HepG2 (cell line): ENCODE measurements at regions not wholly inside any gene's neighbourhood (a gene's known extent, or its start where the extent isn't known, plus 50 kb on each side); places are given as distances from the start of the nearest gene placed in this dataset.

Experiments
- ATAD3A ChIP-seq: sonication (generic); formaldehyde crosslinking; IDR thresholded peaks from 2 replicates; pipeline ENCODE4 v1.4.0; 2020; ENCODE audit warnings: missing genetic modification reagents
- ATF7 ChIP-seq, 2 experiments: fragments of 450-650 bp in 1 of 2; sonication (generic) in 1 of 2; formaldehyde crosslinking in 1 of 2; IDR thresholded peaks; 2 replicates each; pipeline versions ENCODE4 v1.4.0 to v1.6.1; 2016 to 2020; ENCODE audit warnings: antibody characterized with exemption in 1 of 2, mild to moderate bottlenecking in 1 of 2, missing genetic modification reagents in 1 of 2
- IKZF5 ChIP-seq: IDR thresholded peaks from 2 replicates; pipeline ENCODE4 v1.6.1; 2018; ENCODE audit warnings: missing genetic modification reagents, mild to moderate bottlenecking, missing compliant biosample characterization
- IRF2 ChIP-seq: IDR thresholded peaks from 2 replicates; pipeline ENCODE4 v1.6.1; 2018; ENCODE audit warnings: missing genetic modification reagents, missing compliant biosample characterization
- KDM5B ChIP-seq: sonication (generic); formaldehyde crosslinking; IDR thresholded peaks from 2 replicates; pipeline ENCODE4 v1.4.0; 2020; ENCODE audit warnings: missing genetic modification reagents, mild to moderate bottlenecking, borderline replicate concordance
- KLF6 ChIP-seq: IDR thresholded peaks from 2 replicates; pipeline ENCODE4 v1.8.0; 2016; ENCODE audit warnings: missing biosample characterization, missing genetic modification reagents
- MAFF ChIP-seq: IDR thresholded peaks from 2 replicates; pipeline ENCODE4 v1.6.1; 2011; ENCODE audit warnings: low read depth, low read length, improper control_type of control experiment
- MAX ChIP-seq: IDR thresholded peaks from 2 replicates; pipeline ENCODE4 v1.6.1; 2012; ENCODE audit warnings: inconsistent platforms
- MTF2 ChIP-seq: sonication (generic); formaldehyde crosslinking; IDR thresholded peaks from 2 replicates; pipeline ENCODE4 v1.5.0; 2020; ENCODE audit warnings: missing genetic modification reagents, borderline replicate concordance
- MYNN ChIP-seq: sonication (generic); formaldehyde crosslinking; IDR thresholded peaks from 2 replicates; pipeline ENCODE4 v1.4.0; 2020; ENCODE audit warnings: mild to moderate bottlenecking, low read depth, missing genetic modification reagents
- NCOR1 ChIP-seq: fragments of 200-600 bp; sonication (generic); IDR thresholded peaks from 2 replicates; pipeline ENCODE4 v1.7.0; 2017; ENCODE audit warnings: antibody characterized with exemption, low read length, borderline replicate concordance
- NR3C1 ChIP-seq: sonication (generic); formaldehyde crosslinking; IDR thresholded peaks from 2 replicates; pipeline ENCODE4 v1.4.0; 2020; ENCODE audit warnings: missing genetic modification reagents
- PBX3 ChIP-seq: sonication (generic); formaldehyde crosslinking; IDR thresholded peaks from 2 replicates; pipeline ENCODE4 v1.8.1; 2023; ENCODE audit warnings: missing genetic modification reagents, inconsistent platforms, borderline replicate concordance
- PPARG ChIP-seq: conservative IDR thresholded peaks from 2 replicates; pipeline ENCODE4 v1.6.1; 2016; ENCODE audit warnings: missing biosample characterization, missing genetic modification reagents
- RBM39 ChIP-seq: fragments of 200-400 bp; formaldehyde crosslinking; IDR thresholded peaks from one replicate; pipeline ENCODE4 v1.6.1; 2018; ENCODE audit warnings: antibody characterized with exemption, mild to moderate bottlenecking, low read depth, low read length; ENCODE audit not compliant: poor library complexity, severe bottlenecking
- TBX2 ChIP-seq: sonication (generic); formaldehyde crosslinking; IDR thresholded peaks from 2 replicates; pipeline ENCODE4 v1.5.0; 2020; ENCODE audit warnings: missing genetic modification reagents, mild to moderate bottlenecking, borderline replicate concordance
- TEAD2 ChIP-seq: sonication (generic); formaldehyde crosslinking; IDR thresholded peaks from 2 replicates; pipeline ENCODE4 v1.9.0; 2021; ENCODE audit warnings: missing genetic modification reagents
- TERF1 ChIP-seq: sonication (generic); formaldehyde crosslinking; IDR thresholded peaks from 2 replicates; pipeline ENCODE4 v1.8.0; 2022; ENCODE audit warnings: mild to moderate bottlenecking, missing genetic modification reagents, moderate library complexity
- ZFP41 ChIP-seq: sonication (generic); formaldehyde crosslinking; IDR thresholded peaks from 2 replicates; pipeline ENCODE4 v1.4.0; 2020; ENCODE audit warnings: mild to moderate bottlenecking, missing genetic modification reagents, borderline replicate concordance
- ZFP90 ChIP-seq: sonication (generic); formaldehyde crosslinking; IDR thresholded peaks from 2 replicates; pipeline ENCODE4 v1.8.0; 2022; ENCODE audit warnings: missing genetic modification reagents, mild to moderate bottlenecking, inconsistent platforms, borderline replicate concordance
- ZKSCAN5 ChIP-seq: sonication (generic); formaldehyde crosslinking; IDR thresholded peaks from 2 replicates; pipeline ENCODE4 v1.5.1; 2020; ENCODE audit warnings: mild to moderate bottlenecking, missing genetic modification reagents
- ZNF251 ChIP-seq: sonication (generic); formaldehyde crosslinking; IDR thresholded peaks from 2 replicates; pipeline ENCODE4 v1.9.0; 2021; ENCODE audit warnings: mild to moderate bottlenecking, missing genetic modification reagents
- ZNF275 ChIP-seq: sonication (generic); formaldehyde crosslinking; IDR thresholded peaks from 2 replicates; pipeline ENCODE4 v1.8.0; 2022; ENCODE audit warnings: missing genetic modification reagents, mild to moderate bottlenecking, inconsistent platforms, borderline replicate concordance
- ZNF616 ChIP-seq: sonication (generic); formaldehyde crosslinking; IDR thresholded peaks from 2 replicates; pipeline ENCODE4 v1.5.0; 2020; ENCODE audit warnings: low read depth, mild to moderate bottlenecking, missing genetic modification reagents
- ZNF7 ChIP-seq: IDR thresholded peaks from 2 replicates; pipeline ENCODE4 v1.6.1; 2016; ENCODE audit warnings: missing biosample characterization, missing genetic modification reagents
- ZNF816 ChIP-seq: sonication (generic); formaldehyde crosslinking; IDR thresholded peaks from 2 replicates; pipeline ENCODE4 v1.8.0; 2022; ENCODE audit warnings: missing genetic modification reagents, mild to moderate bottlenecking, borderline replicate concordance
- ZSCAN12 ChIP-seq: sonication (generic); formaldehyde crosslinking; IDR thresholded peaks from 2 replicates; pipeline ENCODE4 v1.9.0; 2021; ENCODE audit warnings: mild to moderate bottlenecking, missing genetic modification reagents

GRCh38 chr6:133034509-133035206 is 206.5 kb upstream of the EYA4 start (continued):
- TF ChIP-seq ATF7 (IDR thresholded peaks at IDR 0.05): no peak
- TF ChIP-seq ATF7 (CRISPR knock-in tag; IDR thresholded peaks at IDR 0.05): no peak
- TF ChIP-seq ZFP41 (CRISPR knock-in tag): no peak
- no peak for TF ChIP-seq KLF6
- TF ChIP-seq NCOR1: peak; percentile 79; the same call in 1 of the 2 replicates
- no peak for TF ChIP-seq MYNN (CRISPR knock-in tag)
- peak; percentile 88 for TF ChIP-seq ZKSCAN5 (CRISPR knock-in tag)
- no peak for TF ChIP-seq KDM5B (CRISPR knock-in tag)
- no peak for TF ChIP-seq ZNF275 (CRISPR knock-in tag)
- TF ChIP-seq ZNF251 (CRISPR knock-in tag): no peak
- TF ChIP-seq PPARG (CRISPR knock-in tag): peak; percentile 65; the same call in 1 of the 2 replicates
- TF ChIP-seq TERF1 (CRISPR knock-in tag): no peak
- no peak for TF ChIP-seq MTF2 (CRISPR knock-in tag)
- TF ChIP-seq ATAD3A: no peak
- no peak for TF ChIP-seq MAX
- TF ChIP-seq MAFF: peak; percentile 72; the same call in 1 of the 2 replicates
- peak; percentile 61; the same call in 1 of the 2 replicates for TF ChIP-seq IRF2 (CRISPR knock-in tag)
- no peak for TF ChIP-seq PBX3 (CRISPR knock-in tag)
- no peak for TF ChIP-seq ZNF616 (CRISPR knock-in tag)
- no peak for TF ChIP-seq ZNF7 (CRISPR knock-in tag)
- TF ChIP-seq RBM39: no peak
- TF ChIP-seq ZSCAN12 (CRISPR knock-in tag): no peak
- TF ChIP-seq TEAD2 (CRISPR knock-in tag): no peak
- TF ChIP-seq IKZF5 (CRISPR knock-in tag): peak; percentile 80
- peak; percentile 63; the same call in 1 of the 2 replicates for TF ChIP-seq TBX2
- TF ChIP-seq NR3C1 (CRISPR knock-in tag): no peak
- no peak for TF ChIP-seq ZNF816 (CRISPR knock-in tag)
- TF ChIP-seq ZFP90: 0 out of 2 replicates have a peak, but pooled peaks have one; percentile 63
